Type B pancreatic cell (in vitro differentiated cells): ENCODE measurements at regions not wholly inside any gene's neighbourhood (a gene's known extent, or its start where the extent isn't known, plus 50 kb on each side); places are given as distances from the start of the nearest gene placed in this dataset.

Experiments used
- DNase-seq: peaks from one replicate; pipeline ENCODE4 v3.0.0; 2021; ENCODE audit warnings: mixed read lengths; ENCODE audit not compliant: unreplicated experiment; ENCODE audit errors: extremely low spot score
- H3K27ac Mint-ChIP-seq: 2 replicates; pipeline ENCODE4 v1.8.0; 2021; ENCODE audit warnings: mild to moderate bottlenecking, mixed read lengths
- H3K27me3 Mint-ChIP-seq: 2 replicates; pipeline ENCODE4 v1.8.0; 2021; ENCODE audit warnings: mixed read lengths
- H3K36me3 Mint-ChIP-seq: 2 replicates; pipeline ENCODE4 v1.8.0; 2021; ENCODE audit warnings: mixed read lengths
- H3K4me1 Mint-ChIP-seq: one replicate; pipeline ENCODE4 v1.8.0; 2021; ENCODE audit warnings: mixed read lengths; ENCODE audit not compliant: unreplicated experiment
- H3K4me3 Mint-ChIP-seq: 2 replicates; pipeline ENCODE4 v1.8.0; 2021; ENCODE audit warnings: mild to moderate bottlenecking, mixed read lengths
- H3K9me3 Mint-ChIP-seq: 2 replicates; pipeline ENCODE4 v1.8.0; 2021; ENCODE audit warnings: mixed read lengths
- TF ChIP-seq, protein P1 (sequence below): fragments of 200-600 bp; sonication (generic); conservative IDR thresholded peaks from 2 replicates; pipeline ENCODE4 v1.5.0; 2021; ENCODE audit warnings: antibody characterized with exemption, mild to moderate bottlenecking

GRCh38 chr10:84901885-84902284, 573.5 kb downstream of the CCSER2 start:
- DNase-seq: no peak
- no peak overlapping the region for H3K4me3 Mint-ChIP-seq
- no peak overlapping the region for H3K27ac Mint-ChIP-seq
- TF ChIP-seq, protein P1, sequence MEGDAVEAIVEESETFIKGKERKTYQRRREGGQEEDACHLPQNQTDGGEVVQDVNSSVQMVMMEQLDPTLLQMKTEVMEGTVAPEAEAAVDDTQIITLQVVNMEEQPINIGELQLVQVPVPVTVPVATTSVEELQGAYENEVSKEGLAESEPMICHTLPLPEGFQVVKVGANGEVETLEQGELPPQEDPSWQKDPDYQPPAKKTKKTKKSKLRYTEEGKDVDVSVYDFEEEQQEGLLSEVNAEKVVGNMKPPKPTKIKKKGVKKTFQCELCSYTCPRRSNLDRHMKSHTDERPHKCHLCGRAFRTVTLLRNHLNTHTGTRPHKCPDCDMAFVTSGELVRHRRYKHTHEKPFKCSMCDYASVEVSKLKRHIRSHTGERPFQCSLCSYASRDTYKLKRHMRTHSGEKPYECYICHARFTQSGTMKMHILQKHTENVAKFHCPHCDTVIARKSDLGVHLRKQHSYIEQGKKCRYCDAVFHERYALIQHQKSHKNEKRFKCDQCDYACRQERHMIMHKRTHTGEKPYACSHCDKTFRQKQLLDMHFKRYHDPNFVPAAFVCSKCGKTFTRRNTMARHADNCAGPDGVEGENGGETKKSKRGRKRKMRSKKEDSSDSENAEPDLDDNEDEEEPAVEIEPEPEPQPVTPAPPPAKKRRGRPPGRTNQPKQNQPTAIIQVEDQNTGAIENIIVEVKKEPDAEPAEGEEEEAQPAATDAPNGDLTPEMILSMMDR: no peak
- H3K27me3 Mint-ChIP-seq: no peaks in the 10 kb centered on the region
- H3K4me1 Mint-ChIP-seq: peaks cover 15% of the 10 kb centered on the region
- H3K9me3 Mint-ChIP-seq: peaks cover 6% of the 10 kb centered on the region
- H3K36me3 Mint-ChIP-seq: no peaks in the 10 kb centered on the region

- Mint-ChIP-seq H3K9me3 (peaks cover 6% of the 10 kb centered on the region), H3K4me3 (no peak overlapping the region)
- TF ChIP-seq, protein P1: no peak
These were observed 574.2 kb downstream of the CCSER2 start for GRCh38 chr10:84902553-84902952.

GRCh38 chr10:84903320-84903719, 574.9 kb downstream of the CCSER2 start:
- Mint-ChIP-seq H3K4me1 (peaks cover 25% of the 10 kb centered on the region), H3K4me3 (no peak overlapping the region), H3K9me3 (peaks cover 6% of the 10 kb centered on the region), H3K27me3 (no peaks in the 10 kb centered on the region), H3K36me3 (no peaks in the 10 kb centered on the region), H3K27ac (no peak overlapping the region)
- no peak for DNase-seq
- TF ChIP-seq, protein P1: no peak

More at GRCh38 chr10:84902553-84902952, 574.2 kb downstream of the CCSER2 start:
- H3K36me3 Mint-ChIP-seq: no peaks in the 10 kb centered on the region
- H3K27me3 Mint-ChIP-seq: no peaks in the 10 kb centered on the region
- H3K27ac Mint-ChIP-seq: no peak overlapping the region
- H3K4me1 Mint-ChIP-seq: peaks cover 19% of the 10 kb centered on the region
- no peak for DNase-seq

DNA sequence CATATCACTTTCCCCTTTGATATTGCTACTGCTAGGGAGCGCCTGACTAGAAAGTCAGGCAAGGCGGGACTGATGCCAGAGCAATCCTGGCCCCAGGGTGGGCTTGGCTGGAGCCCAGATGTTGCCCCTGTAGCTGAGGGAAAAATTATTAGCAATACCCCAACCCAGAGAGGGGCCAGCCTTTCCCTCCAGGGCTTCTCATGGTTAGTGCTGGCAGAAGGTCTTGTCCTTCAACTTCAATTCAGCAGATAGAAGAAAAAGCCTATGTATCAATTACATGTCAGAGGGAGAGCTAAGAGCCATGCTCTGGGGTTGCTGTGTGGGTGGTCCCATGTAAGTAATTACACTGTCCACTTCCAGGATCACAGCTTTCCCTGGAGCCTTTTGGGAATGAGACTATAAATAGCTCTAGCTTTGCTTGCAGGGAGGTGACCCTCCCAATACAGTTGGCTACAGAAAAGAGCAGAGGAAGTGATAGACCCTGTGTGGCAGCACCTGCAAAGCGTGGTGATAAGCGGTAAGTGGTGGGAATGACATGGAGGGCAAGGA, 579.1 kb downstream of the CCSER2 start:
- Mint-ChIP-seq H3K27me3 (peaks cover 3% of the 10 kb centered on the region), H3K4me1 (peaks cover 21% of the 10 kb centered on the region), H3K27ac (no peak overlapping the region), H3K36me3 (no peaks in the 10 kb centered on the region), H3K4me3 (no peak overlapping the region), H3K9me3 (peaks cover 6% of the 10 kb centered on the region)
- no peak for DNase-seq
- TF ChIP-seq, protein P1: no peak

GRCh38 chr10:84908491-84908890, 580.1 kb downstream of the CCSER2 start:
- Mint-ChIP-seq H3K4me3 (no peak overlapping the region), H3K36me3 (no peaks in the 10 kb centered on the region), H3K9me3 (peaks cover 6% of the 10 kb centered on the region), H3K4me1 (peaks cover 15% of the 10 kb centered on the region), H3K27me3 (peaks cover 3% of the 10 kb centered on the region), H3K27ac (no peak overlapping the region)
- DNase-seq: no peak
- TF ChIP-seq, protein P1: no peak

DNA sequence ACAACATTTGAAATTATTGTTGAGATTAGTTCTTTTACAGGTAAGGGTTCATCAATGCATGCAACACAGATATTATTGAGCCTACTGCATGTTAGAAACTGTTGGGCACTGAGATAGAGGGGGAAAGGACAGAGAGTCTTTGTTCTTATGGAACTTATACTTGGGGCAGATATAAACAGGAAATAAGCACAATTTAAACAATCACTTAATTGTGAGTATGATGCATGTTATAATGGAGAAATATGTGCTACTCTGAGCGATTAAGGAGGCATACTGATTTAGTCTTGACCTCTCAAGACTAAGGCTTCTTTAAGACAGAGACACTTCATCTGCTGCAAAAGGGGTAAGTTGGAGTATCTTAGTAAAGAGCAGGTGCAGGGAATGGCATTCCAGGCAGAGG, 593.3 kb downstream of the CCSER2 start:
- H3K4me3 Mint-ChIP-seq: no peak overlapping the region
- H3K27ac Mint-ChIP-seq: no peak overlapping the region
- H3K36me3 Mint-ChIP-seq: no peaks in the 10 kb centered on the region
- H3K27me3 Mint-ChIP-seq: peaks cover 3% of the 10 kb centered on the region
- no peaks in the 10 kb centered on the region for H3K9me3 Mint-ChIP-seq
- TF ChIP-seq, protein P1: no peak
- no peaks in the 10 kb centered on the region for H3K4me1 Mint-ChIP-seq
- DNase-seq: no peak
